ENCODE measurements at regions not wholly inside any gene's neighbourhood (a gene's known extent, or its start where the extent isn't known, plus 50 kb on each side); places are given as distances from the start of the nearest gene placed in this dataset.

GRCh38 chr3:40939030-40939740 lies 260.1 kb upstream of the CTNNB1 start:
- TF ChIP-seq CTCF (IDR thresholded peaks at IDR 0.05), result no peak
- no peak for TF ChIP-seq ZFX (IDR thresholded peaks at IDR 0.05; ENCODE audit: borderline replicate concordance)
